ENCODE measurements at regions not wholly inside any gene's neighbourhood (a gene's known extent, or its start where the extent isn't known, plus 50 kb on each side); places are given as distances from the start of the nearest gene placed in this dataset.
A peak's percentile ranks its signal among the peaks of the same experiment; 100 is the strongest.

DNA sequence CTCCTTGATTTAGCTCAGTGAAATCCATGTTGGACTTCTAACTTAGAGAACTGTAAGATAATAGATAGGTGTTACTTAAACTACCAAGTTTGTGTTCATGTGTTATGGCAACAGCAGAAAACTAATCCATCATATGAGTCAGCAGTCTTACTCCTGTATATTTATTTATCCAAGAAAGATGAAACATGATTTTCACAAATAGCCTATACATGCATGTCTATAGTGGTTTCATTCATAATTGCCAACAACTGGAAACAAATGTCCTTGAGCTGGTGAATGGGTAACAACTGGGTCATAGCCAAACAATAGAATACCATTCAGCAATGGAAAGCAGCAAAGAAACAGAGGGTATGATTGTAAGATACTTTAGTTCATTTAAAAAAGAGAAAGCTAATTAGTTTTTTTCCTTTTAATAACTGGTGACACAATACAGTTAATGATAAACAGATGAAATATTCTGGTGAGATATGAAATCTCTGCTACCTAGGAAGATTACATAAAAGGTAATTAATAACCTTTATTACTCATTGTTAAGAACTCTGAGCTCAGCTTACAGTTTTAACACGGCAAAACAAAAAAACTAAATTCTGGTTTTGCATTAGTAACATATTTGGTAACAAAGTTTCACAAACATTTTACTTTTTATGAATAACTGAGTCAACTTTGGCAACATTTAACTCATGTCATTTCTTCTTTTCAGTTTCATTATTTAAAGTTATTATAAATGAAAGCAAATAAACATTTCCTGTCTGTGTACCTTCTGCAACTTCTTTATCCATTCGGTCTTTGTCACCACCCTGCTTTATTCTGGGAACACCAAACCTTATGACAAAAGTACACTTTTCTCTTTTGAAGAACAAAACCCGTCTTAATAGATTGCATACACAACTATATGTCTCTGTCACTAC lies 181.3 kb downstream of the LIG4 start:
- no peaks in the 10 kb centered on the region for H3K27me3 ChIP-seq
- no peak overlapping the region for H3K27ac ChIP-seq
- ATAC-seq (no peak), DNase-seq (no peak)
- no peak overlapping the region for H3K4me3 ChIP-seq
- TF ChIP-seq, protein P1, sequence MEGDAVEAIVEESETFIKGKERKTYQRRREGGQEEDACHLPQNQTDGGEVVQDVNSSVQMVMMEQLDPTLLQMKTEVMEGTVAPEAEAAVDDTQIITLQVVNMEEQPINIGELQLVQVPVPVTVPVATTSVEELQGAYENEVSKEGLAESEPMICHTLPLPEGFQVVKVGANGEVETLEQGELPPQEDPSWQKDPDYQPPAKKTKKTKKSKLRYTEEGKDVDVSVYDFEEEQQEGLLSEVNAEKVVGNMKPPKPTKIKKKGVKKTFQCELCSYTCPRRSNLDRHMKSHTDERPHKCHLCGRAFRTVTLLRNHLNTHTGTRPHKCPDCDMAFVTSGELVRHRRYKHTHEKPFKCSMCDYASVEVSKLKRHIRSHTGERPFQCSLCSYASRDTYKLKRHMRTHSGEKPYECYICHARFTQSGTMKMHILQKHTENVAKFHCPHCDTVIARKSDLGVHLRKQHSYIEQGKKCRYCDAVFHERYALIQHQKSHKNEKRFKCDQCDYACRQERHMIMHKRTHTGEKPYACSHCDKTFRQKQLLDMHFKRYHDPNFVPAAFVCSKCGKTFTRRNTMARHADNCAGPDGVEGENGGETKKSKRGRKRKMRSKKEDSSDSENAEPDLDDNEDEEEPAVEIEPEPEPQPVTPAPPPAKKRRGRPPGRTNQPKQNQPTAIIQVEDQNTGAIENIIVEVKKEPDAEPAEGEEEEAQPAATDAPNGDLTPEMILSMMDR (IDR thresholded peaks at IDR 0.05): no peak
- H3K36me3 ChIP-seq: no peaks in the 10 kb centered on the region
- H3K4me1 ChIP-seq: no peaks in the 10 kb centered on the region
- H3K9me3 ChIP-seq: no peaks in the 10 kb centered on the region
- intact Hi-C loops (cut with DNase I): no loop called here

DNA sequence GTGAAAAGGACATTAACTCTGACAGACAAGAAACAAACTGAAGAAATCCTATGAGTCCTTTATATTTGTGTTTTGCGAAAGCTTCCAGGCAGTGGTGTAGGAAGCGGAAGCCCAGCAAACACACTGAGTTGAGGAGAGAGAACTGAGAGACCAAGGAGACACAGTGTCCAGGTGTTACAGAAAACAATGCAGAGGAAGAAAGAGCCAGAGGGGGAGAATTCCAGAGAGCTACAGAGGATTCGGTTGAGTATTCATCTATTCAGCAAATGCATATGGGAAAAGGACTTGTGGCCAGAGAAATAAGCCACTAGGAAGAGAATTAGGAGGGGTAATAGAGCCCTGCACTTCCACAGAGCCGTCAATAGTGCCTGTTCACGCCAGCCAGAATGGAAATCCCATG lies 183.5 kb downstream of the LIG4 start:
- Histone ChIP-seq H3K4me1 (no peaks in the 10 kb centered on the region), H3K36me3 (no peaks in the 10 kb centered on the region), H3K27me3 (no peaks in the 10 kb centered on the region), H3K27ac (no peak overlapping the region), H3K9me3 (no peaks in the 10 kb centered on the region), H3K4me3 (no peak overlapping the region)
- intact Hi-C loops (cut with DNase I): no loop called here
- ATAC-seq (no peak), DNase-seq (no peak)
- TF ChIP-seq, protein P1 (IDR thresholded peaks at IDR 0.05): no peak

DNA sequence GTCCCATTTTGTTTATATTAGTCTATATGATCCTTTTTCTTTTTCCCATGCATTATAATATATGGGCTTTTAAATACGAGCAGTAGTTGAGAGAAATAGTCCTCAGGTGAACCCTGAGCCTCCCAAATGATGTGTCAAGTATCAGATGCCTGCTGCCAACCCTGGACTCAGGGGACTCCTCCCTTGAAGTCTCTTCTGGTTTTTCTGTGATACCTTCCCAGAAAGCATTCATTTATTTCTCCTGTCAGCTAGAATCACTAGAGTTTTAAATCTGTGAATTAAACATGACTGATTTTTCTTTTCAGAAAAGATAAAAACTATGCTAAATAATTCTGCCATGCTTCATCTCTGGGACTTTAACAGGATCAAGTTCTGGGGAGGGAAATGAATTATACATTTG lies 184.6 kb downstream of the LIG4 start:
- H3K4me3 ChIP-seq: no peak overlapping the region
- no peaks in the 10 kb centered on the region for H3K36me3 ChIP-seq
- H3K9me3 ChIP-seq: no peaks in the 10 kb centered on the region
- TF ChIP-seq, protein P1 (IDR thresholded peaks at IDR 0.05): no peak
- DNase-seq: no peak
- H3K27ac ChIP-seq: no peak overlapping the region
- no peaks in the 10 kb centered on the region for H3K27me3 ChIP-seq
- ATAC-seq: no peak
- intact Hi-C loops (cut with DNase I): no loop called here
- no peaks in the 10 kb centered on the region for H3K4me1 ChIP-seq

DNA sequence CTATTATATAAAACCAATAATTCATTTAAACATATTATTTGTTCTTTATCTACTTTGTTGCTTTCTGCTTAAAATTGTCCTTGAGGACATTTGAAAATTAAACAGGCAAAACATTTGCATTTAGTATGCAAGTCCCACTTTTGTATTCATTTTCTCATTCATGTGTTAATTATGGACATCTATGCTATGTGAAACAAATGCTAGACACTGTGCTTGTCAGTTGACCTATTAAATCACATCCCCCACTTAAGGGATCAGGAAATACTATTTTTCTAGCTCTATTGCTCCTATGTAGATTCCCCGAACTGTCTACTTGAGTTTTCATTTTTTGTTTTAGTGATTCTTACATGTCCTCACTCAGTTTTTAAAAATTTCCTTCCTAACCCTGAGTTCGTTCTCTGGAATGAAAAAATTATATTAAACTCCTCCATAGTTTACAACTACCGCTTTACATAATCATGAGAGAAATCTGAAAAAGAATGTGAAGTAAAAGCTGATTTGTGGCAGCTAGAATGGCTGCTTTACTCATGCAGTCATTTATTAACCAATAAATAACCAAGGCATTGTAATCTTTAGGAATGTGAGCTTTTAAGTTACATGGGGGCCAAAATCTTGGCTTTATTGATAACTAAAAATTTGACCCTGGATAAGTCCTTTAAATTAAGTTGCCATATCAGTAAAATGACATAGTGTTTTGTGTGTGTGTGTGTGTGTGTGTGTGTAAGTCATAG lies 188.5 kb downstream of the LIG4 start:
- H3K36me3 ChIP-seq: no peaks in the 10 kb centered on the region
- no peaks in the 10 kb centered on the region for H3K4me1 ChIP-seq
- H3K4me3 ChIP-seq: no peak overlapping the region
- ATAC-seq (no peak), DNase-seq (no peak)
- H3K27me3 ChIP-seq: no peaks in the 10 kb centered on the region
- no peak overlapping the region for H3K27ac ChIP-seq
- H3K9me3 ChIP-seq: no peaks in the 10 kb centered on the region
- intact Hi-C loops (cut with DNase I): no loop called here
- TF ChIP-seq, protein P1 (IDR thresholded peaks at IDR 0.05): no peak

DNA sequence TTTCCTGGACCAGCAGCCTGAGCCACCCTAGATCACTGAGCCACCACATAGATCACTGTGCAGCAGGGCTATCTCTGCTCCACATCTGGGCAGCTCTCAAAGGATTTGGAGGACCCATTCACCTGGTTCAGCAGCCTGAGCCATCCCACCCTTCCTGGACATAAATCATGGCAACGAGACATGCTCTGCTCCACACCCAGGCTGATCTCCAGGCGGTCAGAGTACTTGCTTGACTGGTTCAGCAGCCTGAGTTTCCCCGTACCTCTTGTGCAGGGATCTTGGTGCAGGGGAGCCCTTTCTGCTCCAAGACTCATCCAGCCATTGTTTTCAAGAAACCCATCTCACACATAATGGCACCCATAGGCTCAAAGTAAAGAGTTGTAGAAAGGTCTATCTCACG lies 195.3 kb downstream of the LIG4 start:
- Histone ChIP-seq H3K27ac (no peak overlapping the region), H3K9me3 (peaks cover 0 to 24% of the 10 kb centered on the region in 2 donors), H3K4me3 (no peak overlapping the region), H3K4me1 (no peaks in the 10 kb centered on the region), H3K27me3 (no peaks in the 10 kb centered on the region), H3K36me3 (no peaks in the 10 kb centered on the region)
- ATAC-seq (peak; percentile 60), DNase-seq (peak in 1 of 4 donors; percentile 1)
- TF ChIP-seq, protein P1 (IDR thresholded peaks at IDR 0.05): no peak
- intact Hi-C loops (cut with DNase I): no loop called here

All from left lung (tissue), 4 donors.